Fibroblast of skin of left quadriceps (primary cell): ENCODE measurements at regions not wholly inside any gene's neighbourhood (a gene's known extent, or its start where the extent isn't known, plus 50 kb on each side); places are given as distances from the start of the nearest gene placed in this dataset.

ENCODE experiments used
- DNase-seq, 2 experiments: peaks; one replicate each; pipeline ENCODE4 v3.0.0-alpha.2; 2013; ENCODE audit warnings: low read depth in 2 of 2

- no peak for DNase-seq
These were observed 174.3 kb downstream of the ENGASE start for GRCh38 chr17:79248843-79249493.

DNA sequence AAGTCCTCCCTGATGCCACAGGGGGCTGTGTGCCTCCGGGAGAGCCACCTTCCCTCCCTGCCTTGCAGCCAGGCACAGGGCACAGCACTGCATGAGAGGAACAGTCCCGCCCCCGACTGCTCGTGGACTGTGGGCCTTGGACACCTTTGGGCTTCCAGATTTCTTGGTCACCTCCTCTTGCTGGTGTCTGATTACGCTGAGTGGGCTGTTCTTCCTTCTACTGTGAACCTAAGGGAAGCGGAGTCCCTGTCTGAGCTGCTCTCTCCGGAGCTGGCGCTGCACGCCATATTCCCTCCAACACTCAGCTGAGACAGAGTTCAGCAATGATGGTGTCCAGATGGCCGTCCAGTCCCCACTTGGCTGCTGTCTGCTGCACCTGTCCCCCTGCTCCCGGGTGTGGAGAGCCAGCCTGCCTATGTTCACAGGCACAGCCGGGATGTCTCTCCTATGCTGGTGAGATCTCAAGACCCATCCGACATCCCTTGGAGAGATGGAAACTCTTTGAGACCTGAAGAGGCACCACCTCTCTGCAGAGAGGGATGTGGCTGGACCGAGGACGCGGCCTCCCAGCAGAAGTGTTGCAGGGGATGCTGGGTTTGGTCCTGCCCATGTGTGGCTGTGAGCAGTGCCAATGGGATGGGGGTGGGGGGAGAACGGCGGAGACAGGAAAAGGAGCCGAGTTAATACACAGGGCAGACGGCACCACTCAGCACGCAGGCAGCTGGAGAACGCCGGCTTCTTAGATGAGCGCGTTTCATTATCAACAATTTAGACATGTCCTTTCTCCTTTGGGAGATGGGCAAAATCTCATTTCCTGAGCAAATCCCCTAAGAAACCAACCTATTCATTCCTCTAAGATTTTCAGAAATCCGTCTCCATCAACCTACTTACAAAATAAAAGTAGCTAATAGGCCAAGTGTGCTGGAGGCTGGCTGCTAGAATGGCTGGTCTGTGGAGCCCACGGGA lies 171.9 kb downstream of the ENGASE start:
- no peak for DNase-seq

DNA sequence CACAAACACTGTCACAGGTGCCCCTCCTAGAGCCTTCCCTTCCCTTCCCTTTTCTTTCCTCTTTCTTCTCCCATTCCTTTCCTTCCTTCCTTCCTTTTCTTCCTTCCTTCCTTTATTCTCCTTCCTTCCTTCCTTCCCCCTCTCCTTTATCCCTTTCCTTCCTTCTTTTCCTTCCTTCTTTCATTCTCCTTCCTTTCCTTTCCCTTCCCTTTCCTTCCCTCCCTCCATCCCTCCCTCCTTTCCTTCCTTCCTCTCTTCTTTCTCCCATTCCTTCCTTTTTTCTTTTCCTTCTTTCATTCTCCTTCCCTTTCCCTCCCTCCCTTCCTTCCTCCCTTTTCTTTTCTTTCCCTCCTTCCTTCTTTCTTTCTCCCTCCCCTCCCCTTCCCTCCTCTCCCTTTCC lies 170.0 kb downstream of the ENGASE start:
- no peak for DNase-seq

GRCh38 chr17:79243996-79244395 lies 169.4 kb downstream of the ENGASE start:
- DNase-seq: no peak

DNA sequence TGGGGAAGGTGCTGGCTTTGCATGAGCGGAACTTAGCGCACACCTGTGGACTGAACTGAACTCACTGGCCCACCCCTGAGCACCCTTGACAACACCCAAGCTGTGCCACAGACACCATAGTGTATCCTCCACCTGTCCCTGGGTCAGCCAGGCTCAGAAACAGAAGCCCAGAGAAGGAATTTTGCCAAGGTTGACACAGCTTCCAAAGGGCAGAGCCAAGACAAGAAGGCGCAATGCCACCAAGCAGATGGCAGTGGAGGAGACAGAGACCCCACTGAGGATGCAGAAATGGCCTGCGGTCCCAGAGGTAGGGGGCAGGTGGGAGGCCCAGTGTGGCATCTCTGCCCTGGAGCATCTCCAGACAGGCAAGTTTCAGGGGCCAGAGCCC lies 169.0 kb downstream of the ENGASE start:
- no peak for DNase-seq

DNA sequence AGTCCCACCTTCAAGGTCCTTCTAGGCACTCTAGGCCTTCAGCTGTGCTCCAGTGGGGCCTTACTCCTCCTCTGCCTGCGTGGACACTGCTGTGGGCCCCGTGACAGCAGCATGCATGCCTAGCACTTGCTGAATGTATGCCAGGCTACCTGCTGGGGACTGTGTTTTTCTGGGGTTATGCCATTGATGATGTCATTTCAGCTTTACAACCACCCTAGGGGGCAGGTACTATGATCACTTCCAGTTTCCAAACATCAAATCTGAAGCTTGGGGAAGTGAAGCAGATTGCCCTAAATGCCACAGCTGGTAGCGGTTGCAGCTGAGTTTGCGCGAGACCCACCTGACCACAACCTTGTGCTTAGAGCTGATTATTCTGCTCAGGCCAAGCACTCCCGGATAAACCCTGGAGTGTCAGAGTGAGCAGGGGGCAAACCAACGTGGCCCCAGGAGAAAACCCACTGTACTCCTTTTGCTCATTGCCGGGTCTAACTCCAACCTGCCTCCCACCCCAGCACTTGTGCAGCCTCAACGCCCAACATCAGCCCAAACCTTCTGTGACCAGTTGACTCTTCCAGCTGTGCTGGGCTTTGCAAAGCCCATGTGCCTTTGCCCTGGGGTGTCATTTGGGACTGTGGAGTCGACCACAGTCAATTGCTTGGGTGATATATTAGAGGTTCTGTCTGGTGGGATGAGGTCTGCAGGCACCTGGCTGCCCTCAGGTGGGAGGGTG lies 168.4 kb downstream of the ENGASE start:
- no peak for DNase-seq

- DNase-seq: no peak
These were observed 167.8 kb downstream of the ENGASE start for GRCh38 chr17:79242393-79242792.

- DNase-seq: no peak
These were observed 167.0 kb downstream of the ENGASE start for GRCh38 chr17:79241616-79242015.

GRCh38 chr17:79239205-79239604 lies 164.6 kb downstream of the ENGASE start:
- no peak for DNase-seq

DNA sequence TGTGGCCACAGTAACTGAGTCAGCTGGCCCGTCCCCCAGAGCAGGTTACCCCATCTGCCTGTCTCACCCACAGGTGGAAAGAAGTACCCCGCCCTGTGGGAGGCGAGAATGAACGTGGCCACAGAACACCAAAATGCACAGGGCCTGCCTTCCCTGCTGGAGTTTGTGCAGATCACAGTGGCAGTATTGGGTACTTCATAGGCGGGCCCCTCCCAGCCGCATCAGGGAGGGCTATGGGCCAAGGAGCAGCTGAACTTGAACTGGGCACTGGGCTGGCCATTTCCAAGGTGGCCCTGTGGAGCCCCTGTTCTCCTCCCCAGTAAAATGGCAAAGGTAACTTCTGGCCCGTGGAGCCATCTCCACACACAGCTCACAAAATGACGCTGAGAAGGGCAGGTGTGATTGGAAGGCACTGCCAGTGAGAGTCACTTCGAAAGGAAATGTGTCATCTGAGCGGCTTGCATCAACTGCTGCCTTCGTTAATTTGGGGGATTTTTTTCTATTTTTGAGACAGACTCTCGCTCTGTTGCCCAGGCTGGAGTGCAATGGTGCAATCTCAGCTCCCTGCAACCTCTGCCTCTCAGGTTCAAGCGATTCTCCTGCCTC lies 162.9 kb downstream of the ENGASE start:
- DNase-seq: no peak

GRCh38 chr17:79235808-79236207 lies 161.2 kb downstream of the ENGASE start:
- DNase-seq: no peak

DNA sequence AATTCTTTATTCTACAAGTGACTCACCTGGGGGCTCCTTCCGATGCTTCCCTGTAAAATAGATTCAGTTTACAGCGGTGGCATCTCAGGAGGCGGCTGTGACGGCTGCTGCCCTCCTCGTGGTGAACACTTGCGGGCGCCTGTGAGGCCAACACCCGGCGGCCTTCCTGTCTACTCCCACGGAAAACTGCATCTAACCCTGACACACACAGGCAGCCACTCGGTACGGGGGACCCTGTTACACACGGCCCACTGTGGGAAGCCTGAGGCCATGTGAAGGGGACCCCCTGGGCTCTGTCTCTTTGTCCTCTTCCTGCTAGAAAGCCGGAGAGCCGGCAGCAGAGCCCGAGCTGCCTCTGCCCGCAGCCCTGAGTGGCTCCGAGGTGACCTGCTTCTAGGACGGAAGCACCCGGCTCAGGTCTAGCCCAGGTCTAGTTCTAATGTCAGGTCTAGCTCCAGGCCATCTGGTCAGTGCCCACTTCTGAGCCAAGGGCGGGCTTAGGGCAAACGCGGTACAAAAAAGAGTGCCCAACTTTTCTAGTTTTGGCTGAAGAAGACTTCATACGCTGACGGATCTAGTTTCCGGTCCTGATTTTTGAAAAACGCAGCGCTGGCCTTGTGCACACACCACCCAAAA lies 159.4 kb downstream of the ENGASE start:
- no peak for DNase-seq

DNA sequence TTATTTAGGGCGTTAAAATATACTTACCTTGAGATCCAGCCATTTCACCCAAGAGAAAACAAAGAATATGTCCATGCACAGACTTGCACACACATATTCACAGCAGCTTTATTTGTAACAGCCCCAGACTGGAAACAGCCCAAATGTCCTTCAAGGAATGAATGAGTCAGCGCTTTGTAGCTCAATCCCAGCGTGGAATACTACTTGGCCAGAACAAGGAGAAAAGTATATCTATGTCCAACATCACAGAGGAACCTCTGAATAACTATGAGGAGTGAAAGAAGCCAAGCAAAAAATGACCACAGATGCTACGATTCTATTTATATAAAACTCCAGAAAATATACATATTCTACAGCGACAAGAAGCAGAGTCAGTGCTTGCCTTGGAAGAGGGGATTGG lies 158.3 kb downstream of the ENGASE start:
- no peak for DNase-seq

GRCh38 chr17:79231766-79232287 lies 157.2 kb downstream of the ENGASE start:
- DNase-seq: no peak

- DNase-seq: no peak
These were observed 156.0 kb downstream of the ENGASE start for GRCh38 chr17:79230576-79230975.

DNA sequence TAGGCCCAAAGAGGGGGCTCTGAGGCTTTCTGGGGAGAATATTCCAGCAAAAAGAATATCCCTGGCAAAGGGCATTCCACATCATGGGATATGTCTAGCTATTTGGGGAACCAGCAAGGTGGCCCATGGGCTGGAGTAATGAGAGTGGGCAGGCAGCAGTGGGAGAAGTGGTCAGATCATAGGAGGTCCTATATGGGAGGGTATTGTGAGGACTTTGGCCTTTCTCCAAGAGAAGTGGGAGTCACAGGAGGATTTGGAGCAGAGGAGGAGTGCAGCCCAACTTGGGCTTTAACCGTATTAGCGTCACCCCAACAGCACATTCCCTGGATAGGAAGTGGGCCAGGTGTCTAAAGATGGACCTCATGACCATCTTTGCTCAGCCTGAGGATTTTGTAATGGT lies 151.4 kb downstream of the ENGASE start:
- DNase-seq: no peak

- no peak for DNase-seq
These were observed 150.3 kb downstream of the ENGASE start for GRCh38 chr17:79224903-79225302.

DNA sequence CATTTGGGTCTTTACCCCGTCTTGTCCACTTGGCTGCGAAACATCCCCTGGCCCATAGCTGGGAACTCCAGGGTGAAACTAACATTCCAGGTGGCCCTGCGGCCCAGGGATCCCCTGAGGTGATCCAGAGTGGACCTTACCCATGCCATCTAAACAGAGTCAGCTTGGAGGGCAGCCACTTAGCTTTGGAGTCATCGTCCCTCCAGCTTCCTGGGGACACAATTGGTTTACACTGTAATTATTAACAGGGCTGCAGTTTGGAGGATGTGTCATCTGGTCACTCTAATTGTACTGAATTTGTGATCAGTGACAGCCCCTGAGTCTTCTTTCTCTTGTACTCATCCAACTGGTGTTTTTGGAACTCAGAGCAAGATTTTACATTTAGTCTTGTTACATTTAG lies 149.9 kb downstream of the ENGASE start:
- no peak for DNase-seq

- no peak for DNase-seq
These were observed 149.3 kb downstream of the ENGASE start for GRCh38 chr17:79223953-79224352.

- no peak for DNase-seq
These were observed 148.8 kb downstream of the ENGASE start for GRCh38 chr17:79223471-79223870.

DNA sequence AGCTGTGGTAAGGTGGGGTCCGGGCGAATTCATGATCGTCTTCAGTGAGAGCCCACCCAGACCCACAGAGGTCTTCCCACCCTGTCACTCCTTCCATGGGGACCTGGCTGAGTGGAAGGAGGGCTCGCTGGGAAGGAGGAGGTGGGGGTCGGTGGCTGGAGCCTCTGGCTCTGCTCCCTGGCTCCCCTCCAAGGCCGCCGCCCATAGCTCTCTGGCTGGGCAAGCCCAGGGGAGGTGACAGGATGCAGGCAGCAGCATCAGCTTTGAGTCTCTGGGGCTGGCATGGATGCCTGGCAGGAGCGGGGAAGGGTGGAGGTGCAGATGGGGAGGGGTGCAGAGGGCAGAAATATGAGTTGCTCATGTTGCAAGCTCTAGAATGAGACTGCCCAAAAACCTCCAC lies 147.0 kb downstream of the ENGASE start:
- DNase-seq: no peak
